ENCODE measurements at regions not wholly inside any gene's neighbourhood (a gene's known extent, or its start where the extent isn't known, plus 50 kb on each side); places are given as distances from the start of the nearest gene placed in this dataset.

GRCh38 chr9:36768677-36769076 lies 196.0 kb downstream of the MELK start:
- TF ChIP-seq SIN3A (IDR thresholded peaks at IDR 0.05; ENCODE audit: borderline replicate concordance, insufficient read depth, low read length), result no peak
- TF ChIP-seq FOXP2 (optimal IDR thresholded peaks at IDR 0.05; ENCODE audit: borderline replicate concordance, extremely low read depth, extremely low read length, insufficient read depth), result no peak
- TF ChIP-seq POLR2AphosphoS5 (IDR thresholded peaks at IDR 0.05; ENCODE audit: low read depth, low read length), result no peak

All from PFSK-1 (cell line).